ENCODE measurements at regions not wholly inside any gene's neighbourhood (a gene's known extent, or its start where the extent isn't known, plus 50 kb on each side); places are given as distances from the start of the nearest gene placed in this dataset.
"Not testable (repeated sequence)": the region's sequence is repeated elsewhere in the genome, so short reads cannot be mapped to it uniquely, and the experiment has no call there.

DNA sequence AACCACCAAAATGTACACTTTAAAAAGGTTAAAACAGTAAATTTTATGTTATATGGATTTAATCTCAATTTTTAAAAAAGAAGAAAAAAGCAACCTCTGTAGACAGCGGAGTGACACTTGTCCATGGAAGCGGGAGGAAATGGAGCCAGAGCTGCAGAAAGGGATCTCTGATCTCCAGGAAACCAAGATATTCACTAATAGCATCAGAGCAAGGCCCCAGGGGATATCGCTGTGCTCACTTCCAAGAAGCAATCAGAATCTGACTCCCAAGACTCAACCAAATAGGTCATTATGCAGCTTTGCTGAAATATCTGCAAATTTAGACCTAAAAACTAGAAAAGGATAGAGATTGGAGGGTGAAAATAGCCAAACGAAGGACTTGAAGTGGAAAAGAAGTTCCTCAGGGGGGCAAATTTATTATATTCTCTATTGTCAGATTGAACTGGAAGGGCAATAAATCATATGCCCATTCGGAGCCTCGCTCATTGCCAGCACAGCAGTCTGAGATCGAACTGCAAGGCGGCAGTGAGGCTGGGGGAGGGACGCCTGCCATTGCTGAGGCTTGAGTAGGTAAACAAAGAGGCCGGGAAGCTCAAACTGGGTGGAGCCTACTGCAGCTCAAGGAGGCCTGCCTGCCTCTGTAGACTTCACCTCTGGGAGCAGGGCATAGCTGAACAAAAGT lies 62.0 kb upstream of the ATP2C1 start:
- no TSS peak for BruUV-seq (replicated peaks)
- H3K4me3 ChIP-seq (ENCODE audit: low read depth in 2 of 2, low read length in 2 of 2): no peak overlapping the region
- H3K27me3 ChIP-seq (ENCODE audit: control insufficient read depth, insufficient read depth, low read length): peaks cover 15% of the 10 kb centered on the region
- no peak for TF ChIP-seq SIN3A (IDR thresholded peaks at IDR 0.05; ENCODE audit: borderline replicate concordance, insufficient read depth, low read depth, low read length)
- DNase-seq (ENCODE audit: low read depth, low spot score) (no peak), ATAC-seq (no peak)
- POLR2A ChIA-PET: no interaction called here
- no peaks in the 10 kb centered on the region for H3K4me1 ChIP-seq (ENCODE audit: control insufficient read depth, insufficient read depth, low read length)
- no peak overlapping the region for H3K27ac ChIP-seq (ENCODE audit: low read length)
- intact Hi-C loops (cut with micrococcal nuclease; ENCODE audit: unreplicated experiment) (no loop called here), in situ Hi-C loops (cut with HindIII; ENCODE audit: low pct_unique_long_range_greater_than_20kb, low sequenced_read_pairs) (no loop called here)
- no peaks in the 10 kb centered on the region for H3K9me3 ChIP-seq (ENCODE audit: control insufficient read depth, insufficient read depth, low read depth, low read length)
- no peaks in the 10 kb centered on the region for H3K36me3 ChIP-seq (ENCODE audit: control insufficient read depth, insufficient read depth, low read length)
- CTCF ChIA-PET: interaction anchor here (0.6 kb wide), 1 partner anchor 721 kb away, joined by 5 read pairs; no protein-coding TSS in a partner anchor

DNA sequence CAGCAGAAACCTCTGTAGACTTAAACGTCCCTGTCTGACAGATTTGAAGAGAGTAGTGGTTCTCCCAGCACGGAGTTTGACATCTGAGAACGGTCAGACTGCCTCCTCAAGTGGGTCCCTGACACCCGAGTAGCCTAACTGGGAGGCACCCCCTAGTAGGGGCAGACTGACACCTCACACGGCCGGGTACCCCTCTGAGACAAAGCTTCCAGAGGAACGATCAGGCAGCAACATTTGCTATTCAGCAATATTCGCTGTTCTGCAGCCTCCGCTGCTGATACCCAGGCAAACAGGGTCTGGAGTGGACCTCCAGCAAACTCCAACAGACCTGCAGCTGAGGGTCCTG lies 61.5 kb upstream of the ATP2C1 start:
- H3K9me3 ChIP-seq (ENCODE audit: control insufficient read depth, insufficient read depth, low read depth, low read length); BruUV-seq (replicated peaks); POLR2A ChIA-PET; ATAC-seq; intact Hi-C loops (cut with micrococcal nuclease; ENCODE audit: unreplicated experiment); DNase-seq (ENCODE audit: low read depth, low spot score); H3K4me3 ChIP-seq (ENCODE audit: low read depth in 2 of 2, low read length in 2 of 2); in situ Hi-C loops (cut with HindIII; ENCODE audit: low pct_unique_long_range_greater_than_20kb, low sequenced_read_pairs); H3K4me1 ChIP-seq (ENCODE audit: control insufficient read depth, insufficient read depth, low read length); H3K27ac ChIP-seq (ENCODE audit: low read length); H3K36me3 ChIP-seq (ENCODE audit: control insufficient read depth, insufficient read depth, low read length): not testable (repeated sequence)
- peaks cover 15% of the 10 kb centered on the region for H3K27me3 ChIP-seq (ENCODE audit: control insufficient read depth, insufficient read depth, low read length)
- CTCF ChIA-PET: interaction anchor here (0.6 kb wide), 1 partner anchor 721 kb away, joined by 5 read pairs; no protein-coding TSS in a partner anchor

DNA sequence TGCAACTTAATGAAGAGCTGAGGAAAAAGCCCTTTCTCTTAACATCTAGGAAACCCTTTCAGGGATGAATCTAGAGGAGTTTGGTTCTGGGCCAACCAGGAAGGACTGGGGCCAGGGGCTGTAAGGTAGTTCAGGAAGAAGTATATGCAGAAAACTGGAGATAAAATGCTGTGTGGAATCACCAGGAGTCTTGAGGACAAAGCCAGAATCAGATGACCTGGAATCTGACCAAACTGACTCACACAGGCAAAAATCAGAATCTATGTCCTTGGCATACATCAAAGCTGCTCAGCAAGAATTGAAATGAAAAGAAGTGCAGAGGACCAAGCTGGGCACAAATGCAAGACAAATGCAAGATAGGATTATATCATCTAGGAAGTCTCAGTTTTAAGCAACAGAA lies 59.4 kb upstream of the ATP2C1 start:
- TF ChIP-seq, protein P1, sequence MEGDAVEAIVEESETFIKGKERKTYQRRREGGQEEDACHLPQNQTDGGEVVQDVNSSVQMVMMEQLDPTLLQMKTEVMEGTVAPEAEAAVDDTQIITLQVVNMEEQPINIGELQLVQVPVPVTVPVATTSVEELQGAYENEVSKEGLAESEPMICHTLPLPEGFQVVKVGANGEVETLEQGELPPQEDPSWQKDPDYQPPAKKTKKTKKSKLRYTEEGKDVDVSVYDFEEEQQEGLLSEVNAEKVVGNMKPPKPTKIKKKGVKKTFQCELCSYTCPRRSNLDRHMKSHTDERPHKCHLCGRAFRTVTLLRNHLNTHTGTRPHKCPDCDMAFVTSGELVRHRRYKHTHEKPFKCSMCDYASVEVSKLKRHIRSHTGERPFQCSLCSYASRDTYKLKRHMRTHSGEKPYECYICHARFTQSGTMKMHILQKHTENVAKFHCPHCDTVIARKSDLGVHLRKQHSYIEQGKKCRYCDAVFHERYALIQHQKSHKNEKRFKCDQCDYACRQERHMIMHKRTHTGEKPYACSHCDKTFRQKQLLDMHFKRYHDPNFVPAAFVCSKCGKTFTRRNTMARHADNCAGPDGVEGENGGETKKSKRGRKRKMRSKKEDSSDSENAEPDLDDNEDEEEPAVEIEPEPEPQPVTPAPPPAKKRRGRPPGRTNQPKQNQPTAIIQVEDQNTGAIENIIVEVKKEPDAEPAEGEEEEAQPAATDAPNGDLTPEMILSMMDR (IDR thresholded peaks at IDR 0.05): no peak
- TF ChIP-seq POLR2AphosphoS5 (IDR thresholded peaks at IDR 0.05; ENCODE audit: low read depth, low read length): no peak
- TF ChIP-seq SIN3A (IDR thresholded peaks at IDR 0.05; ENCODE audit: borderline replicate concordance, insufficient read depth, low read depth, low read length): no peak
- TF ChIP-seq TCF7L2 (IDR thresholded peaks at IDR 0.05; ENCODE audit: low read depth, low read length): no peak
- TF ChIP-seq, protein P2, sequence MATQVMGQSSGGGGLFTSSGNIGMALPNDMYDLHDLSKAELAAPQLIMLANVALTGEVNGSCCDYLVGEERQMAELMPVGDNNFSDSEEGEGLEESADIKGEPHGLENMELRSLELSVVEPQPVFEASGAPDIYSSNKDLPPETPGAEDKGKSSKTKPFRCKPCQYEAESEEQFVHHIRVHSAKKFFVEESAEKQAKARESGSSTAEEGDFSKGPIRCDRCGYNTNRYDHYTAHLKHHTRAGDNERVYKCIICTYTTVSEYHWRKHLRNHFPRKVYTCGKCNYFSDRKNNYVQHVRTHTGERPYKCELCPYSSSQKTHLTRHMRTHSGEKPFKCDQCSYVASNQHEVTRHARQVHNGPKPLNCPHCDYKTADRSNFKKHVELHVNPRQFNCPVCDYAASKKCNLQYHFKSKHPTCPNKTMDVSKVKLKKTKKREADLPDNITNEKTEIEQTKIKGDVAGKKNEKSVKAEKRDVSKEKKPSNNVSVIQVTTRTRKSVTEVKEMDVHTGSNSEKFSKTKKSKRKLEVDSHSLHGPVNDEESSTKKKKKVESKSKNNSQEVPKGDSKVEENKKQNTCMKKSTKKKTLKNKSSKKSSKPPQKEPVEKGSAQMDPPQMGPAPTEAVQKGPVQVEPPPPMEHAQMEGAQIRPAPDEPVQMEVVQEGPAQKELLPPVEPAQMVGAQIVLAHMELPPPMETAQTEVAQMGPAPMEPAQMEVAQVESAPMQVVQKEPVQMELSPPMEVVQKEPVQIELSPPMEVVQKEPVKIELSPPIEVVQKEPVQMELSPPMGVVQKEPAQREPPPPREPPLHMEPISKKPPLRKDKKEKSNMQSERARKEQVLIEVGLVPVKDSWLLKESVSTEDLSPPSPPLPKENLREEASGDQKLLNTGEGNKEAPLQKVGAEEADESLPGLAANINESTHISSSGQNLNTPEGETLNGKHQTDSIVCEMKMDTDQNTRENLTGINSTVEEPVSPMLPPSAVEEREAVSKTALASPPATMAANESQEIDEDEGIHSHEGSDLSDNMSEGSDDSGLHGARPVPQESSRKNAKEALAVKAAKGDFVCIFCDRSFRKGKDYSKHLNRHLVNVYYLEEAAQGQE (IDR thresholded peaks at IDR 0.05; ENCODE audit: insufficient read depth in 1 of 2, low read depth in 2 of 2, low read length in 1 of 2): no peak
- Histone ChIP-seq H3K9me3 (ENCODE audit: control insufficient read depth, insufficient read depth, low read depth, low read length) (no peaks in the 10 kb centered on the region), H3K27me3 (ENCODE audit: control insufficient read depth, insufficient read depth, low read length) (peaks cover 16% of the 10 kb centered on the region), H3K36me3 (ENCODE audit: control insufficient read depth, insufficient read depth, low read length) (no peaks in the 10 kb centered on the region), H3K27ac (ENCODE audit: low read length) (no peak overlapping the region), H3K4me3 (ENCODE audit: low read depth in 2 of 2, low read length in 2 of 2) (no peak overlapping the region), H3K4me1 (ENCODE audit: control insufficient read depth, insufficient read depth, low read length) (no peaks in the 10 kb centered on the region)
- CTCF ChIA-PET: no interaction called here
- ATAC-seq (no peak), DNase-seq (ENCODE audit: low read depth, low spot score) (no peak)
- in situ Hi-C loops (cut with HindIII; ENCODE audit: low pct_unique_long_range_greater_than_20kb, low sequenced_read_pairs) (no loop called here), intact Hi-C loops (cut with micrococcal nuclease; ENCODE audit: unreplicated experiment) (no loop called here)
- POLR2A ChIA-PET: no interaction called here
- BruUV-seq (replicated peaks): no TSS peak

Measured in Panc1 (cell line).